ENCODE measurements at regions not wholly inside any gene's neighbourhood (a gene's known extent, or its start where the extent isn't known, plus 50 kb on each side); places are given as distances from the start of the nearest gene placed in this dataset.

- TF ChIP-seq ATF3 (IDR thresholded peaks at IDR 0.05) (no peak), JUND (IDR thresholded peaks at IDR 0.05) (no peak), CTCF (IDR thresholded peaks at IDR 0.05; ENCODE audit: low read depth, low read length, missing input control) (no peak), REST (IDR thresholded peaks at IDR 0.05) (no peak), FOXA2 (IDR thresholded peaks at IDR 0.05) (no peak), EGR1 (IDR thresholded peaks at IDR 0.05; ENCODE audit: low read depth in 2 of 2) (no peak), GABPA (IDR thresholded peaks at IDR 0.05 in 1 of 2, conservative IDR thresholded peaks at IDR 0.05 in 1 of 2) (no peak), SP1 (IDR thresholded peaks at IDR 0.05) (no peak), HNF4A (conservative IDR thresholded peaks at IDR 0.05) (no peak)
- no peak for DNase-seq (ENCODE audit: low spot score)
- WGBS = 75% methylated on average over 8 of the region's 8 CpGs
Observed at GRCh38 chr4:111770514-111770913, 374.7 kb upstream of the FAM241A start.

GRCh38 chr4:111773858-111774257 is 371.4 kb upstream of the FAM241A start:
- H3K9me3 ChIP-seq (ENCODE audit: control insufficient read depth in 4 of 4, low read length in 3 of 4) = peaks cover 0 to 3% (median 0%) of the 10 kb centered on the region in 4 donors
- no peak overlapping the region for H3K27ac ChIP-seq (ENCODE audit: low read depth in 1 of 2, low read length in 2 of 2)
- WGBS = 74% methylated on average over 3 of the region's 3 CpGs
- H3K4me1 ChIP-seq (ENCODE audit: control insufficient read depth in 4 of 4, insufficient read depth in 4 of 4, low read length in 3 of 4) = no peaks in the 10 kb centered on the region
- H3K27me3 ChIP-seq (ENCODE audit: control insufficient read depth in 4 of 4, insufficient read depth in 4 of 4, low read length in 3 of 4) = peaks cover 0 to 12% (median 1%) of the 10 kb centered on the region in 4 donors
- no peak for DNase-seq (ENCODE audit: low spot score)
- no peak overlapping the region for H3K4me3 ChIP-seq (ENCODE audit: low read depth in 1 of 3, low read length in 3 of 3)
- no peak overlapping the region for H3K9ac ChIP-seq (ENCODE audit: low read depth in 1 of 2, low read length in 2 of 2)
- H3K36me3 ChIP-seq (ENCODE audit: control insufficient read depth in 4 of 4, insufficient read depth in 3 of 4, low read depth in 1 of 4, low read length in 3 of 4) = no peaks in the 10 kb centered on the region
- TF ChIP-seq JUND (IDR thresholded peaks at IDR 0.05) (no peak), EGR1 (IDR thresholded peaks at IDR 0.05; ENCODE audit: low read depth in 2 of 2) (no peak), FOXA2 (IDR thresholded peaks at IDR 0.05) (no peak), YY1 (IDR thresholded peaks at IDR 0.05) (no peak), NR2F2 (IDR thresholded peaks at IDR 0.05) (no peak), HNF4A (conservative IDR thresholded peaks at IDR 0.05) (no peak), ATF3 (IDR thresholded peaks at IDR 0.05) (no peak), CTCF (IDR thresholded peaks at IDR 0.05; ENCODE audit: low read depth, low read length, missing input control) (no peak), RAD21 (IDR thresholded peaks at IDR 0.05) (no peak), ZBTB33 (IDR thresholded peaks at IDR 0.05) (no peak), RXRA (IDR thresholded peaks at IDR 0.05) (no peak), REST (IDR thresholded peaks at IDR 0.05) (no peak), TAF1 (conservative IDR thresholded peaks at IDR 0.05) (no peak), HNF4G (IDR thresholded peaks at IDR 0.05) (no peak), GABPA (IDR thresholded peaks at IDR 0.05 in 1 of 2, conservative IDR thresholded peaks at IDR 0.05 in 1 of 2) (no peak), SP1 (IDR thresholded peaks at IDR 0.05) (no peak), FOXA1 (IDR thresholded peaks at IDR 0.05) (no peak)

More at GRCh38 chr4:111770514-111770913, 374.7 kb upstream of the FAM241A start:
- no peaks in the 10 kb centered on the region for H3K4me1 ChIP-seq (ENCODE audit: control insufficient read depth in 4 of 4, insufficient read depth in 4 of 4, low read length in 3 of 4)
- no peak overlapping the region for H3K4me3 ChIP-seq (ENCODE audit: low read depth in 1 of 3, low read length in 3 of 3)
- H3K27ac ChIP-seq (ENCODE audit: low read depth in 1 of 2, low read length in 2 of 2) = no peak overlapping the region
- peaks cover 0 to 3% (median 0%) of the 10 kb centered on the region in 4 donors for H3K9me3 ChIP-seq (ENCODE audit: control insufficient read depth in 4 of 4, low read length in 3 of 4)
- H3K27me3 ChIP-seq (ENCODE audit: control insufficient read depth in 4 of 4, insufficient read depth in 4 of 4, low read length in 3 of 4) = peaks cover 0 to 14% (median 0%) of the 10 kb centered on the region in 4 donors
- no peaks in the 10 kb centered on the region for H3K36me3 ChIP-seq (ENCODE audit: control insufficient read depth in 4 of 4, insufficient read depth in 3 of 4, low read depth in 1 of 4, low read length in 3 of 4)
- no peak overlapping the region for H3K9ac ChIP-seq (ENCODE audit: low read depth in 1 of 2, low read length in 2 of 2)

Data from liver (tissue), 8 donors.